ENCODE measurements at regions not wholly inside any gene's neighbourhood (a gene's known extent, or its start where the extent isn't known, plus 50 kb on each side); places are given as distances from the start of the nearest gene placed in this dataset.

DNA sequence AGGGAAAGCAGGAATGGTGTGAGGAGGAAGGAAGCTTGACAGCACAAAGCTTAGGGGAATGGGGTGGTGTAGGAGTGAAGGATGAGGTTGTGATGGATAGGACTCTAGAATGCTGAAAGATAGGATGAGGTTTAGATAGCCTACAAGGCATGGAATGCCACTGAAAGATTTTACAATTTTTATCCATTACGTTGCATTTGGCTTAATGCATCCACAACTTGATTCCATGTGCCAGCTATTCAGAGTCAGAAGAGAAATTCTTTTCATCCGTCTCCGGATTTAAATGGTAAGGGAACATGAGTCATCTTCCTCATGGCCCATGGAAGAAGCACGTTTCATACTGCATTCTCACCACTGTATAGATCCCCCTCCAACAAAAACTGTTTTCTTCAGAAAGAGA is 212.4 kb upstream of the BMPER start:
- H3K27ac ChIP-seq, result no peak overlapping the region
- H3K9me3 ChIP-seq, result no peaks in the 10 kb centered on the region
- no peaks in the 10 kb centered on the region for H3K36me3 ChIP-seq
- intact Hi-C loops (cut with DNase I; ENCODE audit: low total_unique reads), result no loop called here
- no peaks in the 10 kb centered on the region for H3K27me3 ChIP-seq
- no peak for DNase-seq
- TF ChIP-seq POLR2A (IDR thresholded peaks at IDR 0.05), result no peak
- TF ChIP-seq, protein P1, sequence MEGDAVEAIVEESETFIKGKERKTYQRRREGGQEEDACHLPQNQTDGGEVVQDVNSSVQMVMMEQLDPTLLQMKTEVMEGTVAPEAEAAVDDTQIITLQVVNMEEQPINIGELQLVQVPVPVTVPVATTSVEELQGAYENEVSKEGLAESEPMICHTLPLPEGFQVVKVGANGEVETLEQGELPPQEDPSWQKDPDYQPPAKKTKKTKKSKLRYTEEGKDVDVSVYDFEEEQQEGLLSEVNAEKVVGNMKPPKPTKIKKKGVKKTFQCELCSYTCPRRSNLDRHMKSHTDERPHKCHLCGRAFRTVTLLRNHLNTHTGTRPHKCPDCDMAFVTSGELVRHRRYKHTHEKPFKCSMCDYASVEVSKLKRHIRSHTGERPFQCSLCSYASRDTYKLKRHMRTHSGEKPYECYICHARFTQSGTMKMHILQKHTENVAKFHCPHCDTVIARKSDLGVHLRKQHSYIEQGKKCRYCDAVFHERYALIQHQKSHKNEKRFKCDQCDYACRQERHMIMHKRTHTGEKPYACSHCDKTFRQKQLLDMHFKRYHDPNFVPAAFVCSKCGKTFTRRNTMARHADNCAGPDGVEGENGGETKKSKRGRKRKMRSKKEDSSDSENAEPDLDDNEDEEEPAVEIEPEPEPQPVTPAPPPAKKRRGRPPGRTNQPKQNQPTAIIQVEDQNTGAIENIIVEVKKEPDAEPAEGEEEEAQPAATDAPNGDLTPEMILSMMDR (IDR thresholded peaks at IDR 0.05), result no peak
- H3K4me1 ChIP-seq, result no peaks in the 10 kb centered on the region
- no peak overlapping the region for H3K4me3 ChIP-seq

GRCh38 chr7:33694006-33694405 is 211.3 kb upstream of the BMPER start:
- Histone ChIP-seq H3K4me1 (no peaks in the 10 kb centered on the region), H3K27me3 (no peaks in the 10 kb centered on the region), H3K9me3 (no peaks in the 10 kb centered on the region), H3K4me3 (no peak overlapping the region), H3K27ac (no peak overlapping the region), H3K36me3 (no peaks in the 10 kb centered on the region)
- no peak for TF ChIP-seq POLR2A (IDR thresholded peaks at IDR 0.05)
- TF ChIP-seq, protein P1 (IDR thresholded peaks at IDR 0.05), result no peak
- DNase-seq, result no peak
- intact Hi-C loops (cut with DNase I; ENCODE audit: low total_unique reads), result no loop called here

DNA sequence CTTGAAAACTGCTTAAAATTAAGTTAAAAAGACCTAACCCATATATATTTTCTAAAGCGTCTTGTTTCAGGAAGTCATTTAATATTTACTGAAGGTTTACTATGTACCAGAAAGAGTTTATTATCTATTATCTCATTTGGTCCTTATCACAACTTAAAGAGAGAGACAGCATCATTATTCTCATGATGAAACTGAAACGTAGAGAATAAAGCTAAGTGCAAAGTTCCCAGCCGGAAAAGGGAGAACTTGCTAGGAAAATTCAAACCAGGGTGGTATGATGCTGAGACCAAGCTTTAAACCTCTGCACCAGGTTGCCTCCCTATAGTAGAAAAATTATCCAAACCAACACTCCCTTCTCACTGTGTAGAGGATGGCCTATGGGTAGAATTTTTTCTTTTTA is 207.7 kb upstream of the BMPER start:
- no peak for TF ChIP-seq POLR2A (IDR thresholded peaks at IDR 0.05)
- TF ChIP-seq, protein P1 (IDR thresholded peaks at IDR 0.05), result no peak
- no peaks in the 10 kb centered on the region for H3K4me1 ChIP-seq
- H3K4me3 ChIP-seq, result no peak overlapping the region
- intact Hi-C loops (cut with DNase I; ENCODE audit: low total_unique reads), result no loop called here
- no peak for DNase-seq
- H3K27me3 ChIP-seq, result no peaks in the 10 kb centered on the region
- peaks cover 0 to 4% of the 10 kb centered on the region in 2 donors for H3K9me3 ChIP-seq
- no peak overlapping the region for H3K27ac ChIP-seq
- H3K36me3 ChIP-seq, result no peaks in the 10 kb centered on the region

DNA sequence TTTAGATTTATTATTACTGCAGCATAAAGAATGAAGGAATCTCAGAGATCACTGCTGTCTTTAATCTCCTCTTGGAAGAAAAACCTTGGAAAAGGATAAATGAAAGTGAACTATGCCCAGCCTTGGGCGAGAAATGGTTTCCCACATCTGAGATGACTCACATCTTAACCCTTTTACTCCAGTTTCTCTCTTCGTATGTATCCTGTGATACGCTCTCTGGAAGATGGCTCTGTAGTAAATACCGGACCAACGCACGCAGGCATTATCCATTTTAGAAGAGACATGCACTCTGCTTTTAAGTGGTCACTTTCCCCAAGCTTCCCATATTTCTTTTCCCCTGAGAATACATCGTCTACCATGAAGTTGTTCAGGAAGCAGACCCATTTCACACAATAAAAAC is 207.3 kb upstream of the BMPER start:
- no peaks in the 10 kb centered on the region for H3K36me3 ChIP-seq
- intact Hi-C loops (cut with DNase I; ENCODE audit: low total_unique reads), result no loop called here
- H3K9me3 ChIP-seq, result peaks cover 0 to 4% of the 10 kb centered on the region in 2 donors
- DNase-seq, result no peak
- H3K4me3 ChIP-seq, result no peak overlapping the region
- H3K27me3 ChIP-seq, result no peaks in the 10 kb centered on the region
- H3K27ac ChIP-seq, result no peak overlapping the region
- no peaks in the 10 kb centered on the region for H3K4me1 ChIP-seq
- TF ChIP-seq, protein P1 (IDR thresholded peaks at IDR 0.05), result no peak
- no peak for TF ChIP-seq POLR2A (IDR thresholded peaks at IDR 0.05)

- DNase-seq, result no peak
- intact Hi-C loops (cut with DNase I; ENCODE audit: low total_unique reads), result no loop called here
- no peaks in the 10 kb centered on the region for H3K36me3 ChIP-seq
- TF ChIP-seq POLR2A (IDR thresholded peaks at IDR 0.05), result no peak
- TF ChIP-seq, protein P1 (IDR thresholded peaks at IDR 0.05), result no peak
- peaks cover 0 to 4% of the 10 kb centered on the region in 2 donors for H3K9me3 ChIP-seq
- no peak overlapping the region for H3K27ac ChIP-seq
- no peaks in the 10 kb centered on the region for H3K4me1 ChIP-seq
- H3K27me3 ChIP-seq, result no peaks in the 10 kb centered on the region
- no peak overlapping the region for H3K4me3 ChIP-seq
Measured at GRCh38 chr7:33698692-33699128, 206.6 kb upstream of the BMPER start.
